Breast epithelium (tissue), 4 donors: ENCODE measurements at regions not wholly inside any gene's neighbourhood (a gene's known extent, or its start where the extent isn't known, plus 50 kb on each side); places are given as distances from the start of the nearest gene placed in this dataset.

Source experiments
- DNase-seq, 2 donors: peaks; one replicate each; pipeline ENCODE4 v3.0.0-alpha.2; 2019; ENCODE audit warnings: low spot score in 2 of 2
- H3K27ac ChIP-seq, 2 donors: fragments of 200-600 bp; sonication (generic) in 1 of 2; one replicate each; pipeline ENCODE4 v1.5.1; 2016 to 2019; ENCODE audit warnings: mild to moderate bottlenecking in 1 of 2
- H3K27me3 ChIP-seq, 2 donors: fragments of 200-600 bp; sonication (generic) in 1 of 2; one replicate each; pipeline versions ENCODE4 v1.5.1 to v1.6.0; 2017 to 2019; ENCODE audit warnings: control low read depth in 1 of 2, mild to moderate bottlenecking in 1 of 2
- H3K36me3 ChIP-seq: fragments of 200-600 bp; one replicate; pipeline ENCODE4 v1.5.1; 2019
- H3K4me1 ChIP-seq, 2 donors: fragments of 200-600 bp; sonication (generic); one replicate each; pipeline ENCODE4 v1.5.1; 2016 to 2019; ENCODE audit warnings: control low read depth in 1 of 2
- H3K4me3 ChIP-seq, 3 donors: fragments of 200-600 bp; sonication (generic); 1 replicate in 2 of 3; 2 replicates in 1 of 3; pipeline ENCODE4 v1.5.1; 2016 to 2019; ENCODE audit warnings: mild to moderate bottlenecking in 3 of 3, moderate library complexity in 2 of 3
- H3K9me3 ChIP-seq, 2 donors: fragments of 200-600 bp; sonication (generic) in 1 of 2; one replicate each; pipeline ENCODE4 v1.5.1; 2016 to 2019; ENCODE audit warnings: control low read depth in 1 of 2
- CTCF ChIP-seq, 3 donors: fragments of 450-650 bp; IDR thresholded peaks; one replicate each; pipeline ENCODE4 v1.5.1; 2016 to 2017; ENCODE audit warnings: antibody characterized with exemption in 3 of 3, mild to moderate bottlenecking in 3 of 3, moderate library complexity in 3 of 3
- POLR2A ChIP-seq: fragments of 450-650 bp; IDR thresholded peaks from one replicate; pipeline ENCODE4 v1.6.1; 2016; ENCODE audit warnings: antibody characterized with exemption, mild to moderate bottlenecking, moderate library complexity
- POLR2AphosphoS5 ChIP-seq, 3 donors: sonication (generic); formaldehyde crosslinking; IDR thresholded peaks; one replicate each; pipeline ENCODE4 v1.6.1; 2017; ENCODE audit warnings: antibody characterized with exemption in 3 of 3
- intact Hi-C: fragments of 100-400 bp; cut with DNase I; formaldehyde crosslinking; loops from one replicate; pipeline ENCODE4 v1.15.1; 2023; ENCODE audit warnings: low total_unique reads

GRCh38 chr6:144335311-144335861 is 50.3 kb downstream of the UTRN start:
- no peaks in the 10 kb centered on the region for H3K9me3 ChIP-seq
- H3K4me1 ChIP-seq = peaks cover 0 to 6% of the 10 kb centered on the region in 2 donors
- TF ChIP-seq POLR2A (no peak), CTCF (IDR thresholded peaks at IDR 0.05) (no peak), POLR2AphosphoS5 (IDR thresholded peaks at IDR 0.05) (no peak)
- DNase-seq = no peak
- peak overlapping the region; percentile 5 to 13 for H3K27ac ChIP-seq
- H3K36me3 ChIP-seq = no peaks in the 10 kb centered on the region
- no peak overlapping the region for H3K4me3 ChIP-seq
- H3K27me3 ChIP-seq = no peaks in the 10 kb centered on the region
- intact Hi-C loops = no loop called here

- no peaks in the 10 kb centered on the region for H3K27me3 ChIP-seq
- peak overlapping the region; percentile 5 to 13 for H3K27ac ChIP-seq
- intact Hi-C loops = no loop called here
- H3K4me3 ChIP-seq = no peak overlapping the region
- H3K36me3 ChIP-seq = no peaks in the 10 kb centered on the region
- H3K4me1 ChIP-seq = peaks cover 0 to 12% of the 10 kb centered on the region in 2 donors
- no peak for DNase-seq
- H3K9me3 ChIP-seq = no peaks in the 10 kb centered on the region
- TF ChIP-seq CTCF (IDR thresholded peaks at IDR 0.05) (no peak), POLR2A (no peak), POLR2AphosphoS5 (IDR thresholded peaks at IDR 0.05) (peak in 1 of 3 donors; percentile 29)
Observed at GRCh38 chr6:144335914-144336313, 50.8 kb downstream of the UTRN start.

- peak overlapping the region; percentile 12 to 40 for H3K27ac ChIP-seq
- no peak for DNase-seq
- no peaks in the 10 kb centered on the region for H3K9me3 ChIP-seq
- no peak overlapping the region for H3K4me3 ChIP-seq
- intact Hi-C loops = no loop called here
- TF ChIP-seq CTCF (IDR thresholded peaks at IDR 0.05) = no peak
- no peak for TF ChIP-seq POLR2A
- no peak for TF ChIP-seq POLR2AphosphoS5 (IDR thresholded peaks at IDR 0.05)
- no peaks in the 10 kb centered on the region for H3K27me3 ChIP-seq
- no peaks in the 10 kb centered on the region for H3K36me3 ChIP-seq
- peaks cover 0 to 22% of the 10 kb centered on the region in 2 donors for H3K4me1 ChIP-seq
Observed at GRCh38 chr6:144336900-144337299, 51.8 kb downstream of the UTRN start.

- intact Hi-C loops = no loop called here
- Histone ChIP-seq H3K27me3 (no peaks in the 10 kb centered on the region), H3K4me3 (no peak overlapping the region), H3K27ac (no peak overlapping the region), H3K36me3 (no peaks in the 10 kb centered on the region), H3K9me3 (no peaks in the 10 kb centered on the region), H3K4me1 (peaks cover 0 to 22% of the 10 kb centered on the region in 2 donors)
- DNase-seq = no peak
- TF ChIP-seq POLR2A = no peak
- TF ChIP-seq POLR2AphosphoS5 (IDR thresholded peaks at IDR 0.05) = no peak
- no peak for TF ChIP-seq CTCF (IDR thresholded peaks at IDR 0.05)
Observed at GRCh38 chr6:144338474-144338873, 53.3 kb downstream of the UTRN start.

GRCh38 chr6:144338951-144339700 is 54.0 kb downstream of the UTRN start:
- no peak overlapping the region for H3K27ac ChIP-seq
- no peak for DNase-seq
- H3K4me1 ChIP-seq = peaks cover 0 to 22% of the 10 kb centered on the region in 2 donors
- no peak overlapping the region for H3K4me3 ChIP-seq
- intact Hi-C loops = no loop called here
- TF ChIP-seq POLR2AphosphoS5 (IDR thresholded peaks at IDR 0.05) (no peak), CTCF (IDR thresholded peaks at IDR 0.05) (no peak), POLR2A (no peak)
- no peaks in the 10 kb centered on the region for H3K9me3 ChIP-seq
- no peaks in the 10 kb centered on the region for H3K36me3 ChIP-seq
- no peaks in the 10 kb centered on the region for H3K27me3 ChIP-seq
